H9 (cell line): ENCODE measurements at regions not wholly inside any gene's neighbourhood (a gene's known extent, or its start where the extent isn't known, plus 50 kb on each side); places are given as distances from the start of the nearest gene placed in this dataset.

Source experiments
- DNase-seq: peaks from one replicate; pipeline ENCODE4 v3.0.0-alpha.2; 2017
- H2AFZ ChIP-seq: one replicate; pipeline ENCODE4 v1.6.1; 2013; ENCODE audit warnings: mild to moderate bottlenecking, low read length, control low read depth, moderate library complexity
- H2AK5ac ChIP-seq: 2 replicates; pipeline ENCODE4 v1.6.1; 2013; ENCODE audit warnings: low read length, control low read depth, mixed read lengths; ENCODE audit not compliant: insufficient read length
- H2BK120ac ChIP-seq: one replicate; pipeline ENCODE4 v1.6.1; 2013; ENCODE audit warnings: low read depth, mild to moderate bottlenecking, low read length, control low read depth, inconsistent platforms; ENCODE audit not compliant: poor library complexity, severe bottlenecking
- H2BK12ac ChIP-seq: 2 replicates; pipeline ENCODE4 v1.6.1; 2013; ENCODE audit warnings: low read length, control low read depth, mixed read lengths, low read depth; ENCODE audit not compliant: insufficient read length
- H2BK15ac ChIP-seq: 2 replicates; pipeline ENCODE4 v1.6.1; 2013; ENCODE audit warnings: low read depth, low read length, control low read depth
- H2BK20ac ChIP-seq: one replicate; pipeline ENCODE4 v1.6.1; 2013; ENCODE audit warnings: low read depth, mild to moderate bottlenecking, low read length, control low read depth, inconsistent platforms; ENCODE audit not compliant: poor library complexity, severe bottlenecking
- H2BK5ac ChIP-seq: 2 replicates; pipeline ENCODE4 v1.6.1; 2013; ENCODE audit warnings: low read length, control low read depth, mixed read lengths; ENCODE audit not compliant: insufficient read length
- H3K14ac ChIP-seq: 2 replicates; pipeline ENCODE4 v1.6.1; 2013; ENCODE audit warnings: low read length, control low read depth; ENCODE audit not compliant: insufficient read depth
- H3K18ac ChIP-seq: 2 replicates; pipeline ENCODE4 v1.6.1; 2013; ENCODE audit warnings: low read depth, mild to moderate bottlenecking, mixed read lengths, low read length, control low read depth; ENCODE audit not compliant: insufficient read length
- H3K23ac ChIP-seq: 2 replicates; pipeline ENCODE4 v1.6.1; 2013; ENCODE audit warnings: low read length, control low read depth, mixed read lengths, low read depth; ENCODE audit not compliant: insufficient read length
- H3K23me2 ChIP-seq: 2 replicates; pipeline ENCODE4 v1.6.1; 2013; ENCODE audit warnings: low read depth, mild to moderate bottlenecking, mixed read lengths, low read length, control low read depth; ENCODE audit not compliant: insufficient read length, poor library complexity, severe bottlenecking
- H3K27ac ChIP-seq: 2 replicates; pipeline ENCODE4 v1.5.1; 2013; ENCODE audit warnings: low read length, control low read depth, mixed read lengths, low read depth; ENCODE audit not compliant: insufficient read length
- H3K27me3 ChIP-seq: 2 replicates; pipeline ENCODE4 v1.6.1; 2013; ENCODE audit warnings: low read length, control low read depth, inconsistent platforms; ENCODE audit not compliant: insufficient read depth
- H3K4ac ChIP-seq: 2 replicates; pipeline ENCODE4 v1.6.1; 2013; ENCODE audit warnings: low read depth, mild to moderate bottlenecking, control low read depth, inconsistent platforms, low read length, moderate library complexity
- H3K4me1 ChIP-seq: 2 replicates; pipeline ENCODE4 v1.6.1; 2013; ENCODE audit warnings: low read length, control low read depth, inconsistent platforms; ENCODE audit not compliant: insufficient read depth
- H3K4me2 ChIP-seq: 2 replicates; pipeline ENCODE4 v1.6.1; 2013; ENCODE audit warnings: low read length, control low read depth, mixed read lengths; ENCODE audit not compliant: insufficient read length, insufficient read depth
- H3K56ac ChIP-seq: 2 replicates; pipeline ENCODE4 v1.6.1; 2013; ENCODE audit warnings: low read depth, mild to moderate bottlenecking, mixed read lengths, low read length, control low read depth; ENCODE audit not compliant: insufficient read length
- H3K79me1 ChIP-seq: 2 replicates; pipeline ENCODE4 v1.6.1; 2013; ENCODE audit warnings: low read depth, mild to moderate bottlenecking, moderate library complexity, low read length, control low read depth, inconsistent platforms; ENCODE audit not compliant: insufficient read depth, poor library complexity, severe bottlenecking
- H3K79me2 ChIP-seq: 2 replicates; pipeline ENCODE4 v1.6.1; 2013; ENCODE audit warnings: low read length, control low read depth, inconsistent platforms; ENCODE audit not compliant: insufficient read depth
- H3K9ac ChIP-seq: 2 replicates; pipeline ENCODE4 v1.6.1; 2013; ENCODE audit warnings: low read length, control low read depth, mixed read lengths; ENCODE audit not compliant: insufficient read length; ENCODE audit errors: extremely low read depth
- H3K9me3 ChIP-seq: one replicate; pipeline ENCODE4 v1.6.1; 2013; ENCODE audit warnings: low read depth, low read length, inconsistent platforms; ENCODE audit not compliant: control insufficient read depth
- H3T11ph ChIP-seq: one replicate; pipeline ENCODE4 v1.6.1; 2013; ENCODE audit warnings: mild to moderate bottlenecking, low read length, control low read depth, inconsistent platforms
- H4K20me1 ChIP-seq: one replicate; pipeline ENCODE4 v1.6.1; 2013; ENCODE audit not compliant: control insufficient read depth, insufficient read length, insufficient read depth
- H4K5ac ChIP-seq: 2 replicates; pipeline ENCODE4 v1.6.1; 2013; ENCODE audit warnings: low read depth, mild to moderate bottlenecking, mixed read lengths, low read length, control low read depth; ENCODE audit not compliant: insufficient read length
- H4K8ac ChIP-seq: replicated peaks from 2 replicates; pipeline ENCODE4 v1.6.1; 2013; ENCODE audit warnings: low read length, control low read depth, mixed read lengths, low read depth; ENCODE audit not compliant: insufficient read length
- H4K91ac ChIP-seq: 2 replicates; pipeline ENCODE4 v1.6.1; 2013; ENCODE audit warnings: low read depth, mild to moderate bottlenecking, moderate library complexity, mixed read lengths, low read length, control low read depth; ENCODE audit not compliant: insufficient read length
- H3K27ac Mint-ChIP-seq, 3 experiments: 2 replicates in 2 of 3; 3 replicates in 1 of 3; pipeline ENCODE4 v1.8.0; 2020 to 2021; ENCODE audit warnings: mixed read lengths in 3 of 3, mild to moderate bottlenecking in 1 of 3, moderate library complexity in 1 of 3
- H3K27me3 Mint-ChIP-seq: 2 replicates; pipeline ENCODE4 v1.8.0; 2021; ENCODE audit warnings: low read depth, mild to moderate bottlenecking, moderate library complexity, mixed read lengths
- H3K36me3 Mint-ChIP-seq, 3 experiments: 2 replicates in 2 of 3; 3 replicates in 1 of 3; pipeline ENCODE4 v1.8.0; 2020 to 2021; ENCODE audit warnings: low read depth in 3 of 3, mixed read lengths in 3 of 3; ENCODE audit not compliant: insufficient read depth in 1 of 3
- H3K4me1 Mint-ChIP-seq, 2 experiments: 2 replicates each; pipeline ENCODE4 v1.8.0; 2020; ENCODE audit warnings: mixed read lengths in 2 of 2
- H3K4me3 Mint-ChIP-seq, 2 experiments: 2 replicates in 1 of 2; 3 replicates in 1 of 2; pipeline ENCODE4 v1.8.0; 2020 to 2021; ENCODE audit warnings: mild to moderate bottlenecking in 2 of 2, mixed read lengths in 2 of 2, moderate library complexity in 1 of 2
- H3K9me3 Mint-ChIP-seq, 2 experiments: 2 replicates in 1 of 2; 3 replicates in 1 of 2; pipeline ENCODE4 v1.8.0; 2020; ENCODE audit warnings: mild to moderate bottlenecking in 2 of 2, mixed read lengths in 2 of 2, moderate library complexity in 1 of 2
- TF ChIP-seq, protein P1 (sequence below): fragments of 200-600 bp; sonication (generic); conservative IDR thresholded peaks from 3 replicates; pipeline ENCODE4 v1.8.0; 2021; ENCODE audit warnings: antibody characterized with exemption, mild to moderate bottlenecking

DNA sequence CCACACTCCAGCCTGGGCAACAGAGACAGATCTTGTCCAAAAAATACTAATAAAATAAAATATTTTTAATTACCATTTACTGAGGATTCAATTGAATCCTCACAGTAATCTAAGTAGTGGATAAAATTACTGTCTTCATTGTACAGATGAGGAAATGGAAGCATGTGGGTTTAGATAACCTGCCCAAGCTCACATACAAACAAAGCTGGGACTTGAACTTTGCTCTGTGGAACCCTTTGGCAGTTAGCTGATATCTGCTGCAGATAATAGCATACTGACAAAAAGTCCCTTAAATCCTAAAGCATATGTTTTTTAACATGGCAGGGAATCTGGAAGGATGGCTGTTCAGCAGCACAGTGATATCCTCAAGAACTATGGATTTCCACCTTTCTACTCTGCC is 130.9 kb upstream of the MROH9 start:
- Histone ChIP-seq H2BK20ac (no peak overlapping the region), H3K4me2 (no peak overlapping the region), H3K79me2 (no peaks in the 10 kb centered on the region), H2BK5ac (no peak overlapping the region), H4K91ac (no peak overlapping the region), H3K9ac (no peak overlapping the region), H3K79me1 (no peaks in the 10 kb centered on the region), H3K27ac (no peak overlapping the region), H3K14ac (no peak overlapping the region), H3K27me3 (no peaks in the 10 kb centered on the region), H4K8ac (no peak overlapping the region), H3K23ac (no peak overlapping the region), H3K9me3 (no peaks in the 10 kb centered on the region), H2BK120ac (no peak overlapping the region), H3K4me1 (no peaks in the 10 kb centered on the region; the same call in 1 of the 2 replicates), H4K5ac (no peak overlapping the region), H3K23me2 (no peaks in the 10 kb centered on the region), H2BK12ac (no peak overlapping the region), H2BK15ac (no peak overlapping the region), H3K56ac (no peak overlapping the region), H3T11ph (no peak overlapping the region), H2AFZ (no peak overlapping the region), H4K20me1 (no peaks in the 10 kb centered on the region), H3K18ac (no peak overlapping the region), H3K4ac (no peak overlapping the region), H2AK5ac (no peak overlapping the region)
- Mint-ChIP-seq H3K4me1 (peaks cover 15 to 17% of the 10 kb centered on the region in 2 experiments), H3K27me3 (no peaks in the 10 kb centered on the region), H3K36me3 (no peaks in the 10 kb centered on the region; a peak in 1 of 7 replicates), H3K4me3 (no peak overlapping the region), H3K9me3 (no peaks in the 10 kb centered on the region), H3K27ac (no peak overlapping the region)
- no peak for DNase-seq
- TF ChIP-seq, protein P1, sequence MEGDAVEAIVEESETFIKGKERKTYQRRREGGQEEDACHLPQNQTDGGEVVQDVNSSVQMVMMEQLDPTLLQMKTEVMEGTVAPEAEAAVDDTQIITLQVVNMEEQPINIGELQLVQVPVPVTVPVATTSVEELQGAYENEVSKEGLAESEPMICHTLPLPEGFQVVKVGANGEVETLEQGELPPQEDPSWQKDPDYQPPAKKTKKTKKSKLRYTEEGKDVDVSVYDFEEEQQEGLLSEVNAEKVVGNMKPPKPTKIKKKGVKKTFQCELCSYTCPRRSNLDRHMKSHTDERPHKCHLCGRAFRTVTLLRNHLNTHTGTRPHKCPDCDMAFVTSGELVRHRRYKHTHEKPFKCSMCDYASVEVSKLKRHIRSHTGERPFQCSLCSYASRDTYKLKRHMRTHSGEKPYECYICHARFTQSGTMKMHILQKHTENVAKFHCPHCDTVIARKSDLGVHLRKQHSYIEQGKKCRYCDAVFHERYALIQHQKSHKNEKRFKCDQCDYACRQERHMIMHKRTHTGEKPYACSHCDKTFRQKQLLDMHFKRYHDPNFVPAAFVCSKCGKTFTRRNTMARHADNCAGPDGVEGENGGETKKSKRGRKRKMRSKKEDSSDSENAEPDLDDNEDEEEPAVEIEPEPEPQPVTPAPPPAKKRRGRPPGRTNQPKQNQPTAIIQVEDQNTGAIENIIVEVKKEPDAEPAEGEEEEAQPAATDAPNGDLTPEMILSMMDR: no peak
